H1 (cell line): ENCODE measurements at regions not wholly inside any gene's neighbourhood (a gene's known extent, or its start where the extent isn't known, plus 50 kb on each side); places are given as distances from the start of the nearest gene placed in this dataset.

Source experiments
- CTCF ChIA-PET: fragments of 300-600 bp; sonication (Branson Sonifier 250); formaldehyde crosslinking; loops from one replicate; lab custom pipeline; 2021; ENCODE audit not compliant: partially characterized antibody; lab: Charles Lee
- POLR2A ChIA-PET: fragments of 300-600 bp; sonication (Branson Sonifier 250); formaldehyde crosslinking; loops from one replicate; lab custom pipeline; 2021; ENCODE audit warnings: inconsistent platforms; ENCODE audit not compliant: partially characterized antibody; lab: Charles Lee
- DNase-seq, 2 experiments: peaks; one replicate each; pipeline versions ENCODE4 v3.0.0 to v3.0.0-alpha.2; 2010 to 2022; ENCODE audit warnings: low spot score in 2 of 2, low read depth in 1 of 2, mixed read lengths in 1 of 2
- FAIRE-seq: peaks from 2 replicates; lab custom pipeline; 2011; peaks lifted over from hg19 to GRCh38; lab: Jason Lieb, UNC
- H2AFZ ChIP-seq: 2 replicates; pipeline ENCODE4 v1.8.1; 2012; ENCODE audit warnings: low read length, inconsistent platforms
- H2AK5ac ChIP-seq: 2 replicates; pipeline ENCODE4 v1.6.1; 2013; ENCODE audit warnings: low read depth, low read length
- H2BK120ac ChIP-seq: replicated peaks from 2 replicates; pipeline ENCODE3; 2013; ENCODE audit warnings: low read depth, low read length, inconsistent platforms
- H2BK12ac ChIP-seq: 2 replicates; pipeline ENCODE4 v1.6.1; 2013; ENCODE audit warnings: low read depth, low read length
- H2BK15ac ChIP-seq: 2 replicates; pipeline ENCODE4 v1.6.1; 2013; ENCODE audit warnings: low read length
- H2BK20ac ChIP-seq: 2 replicates; pipeline ENCODE4 v1.6.1; 2013; ENCODE audit warnings: low read length
- H2BK5ac ChIP-seq: 2 replicates; pipeline ENCODE4 v1.6.1; 2013; ENCODE audit warnings: low read depth, low read length
- H3K14ac ChIP-seq: 2 replicates; pipeline ENCODE4 v1.6.1; 2013; ENCODE audit warnings: inconsistent platforms; ENCODE audit not compliant: insufficient read length
- H3K18ac ChIP-seq: 2 replicates; pipeline ENCODE4 v1.6.1; 2013; ENCODE audit warnings: low read length; ENCODE audit errors: extremely low read depth
- H3K23ac ChIP-seq: 2 replicates; pipeline ENCODE4 v1.6.1; 2013; ENCODE audit warnings: inconsistent platforms; ENCODE audit not compliant: insufficient read length
- H3K23me2 ChIP-seq: 2 replicates; pipeline ENCODE4 v1.6.1; 2013; ENCODE audit warnings: low read depth, low read length
- H3K27ac ChIP-seq: 2 replicates; pipeline ENCODE4 v1.6.1; 2011; ENCODE audit warnings: low read depth, low read length, inconsistent platforms
- H3K27me3 ChIP-seq, 4 experiments: replicated peaks in 1 of 4; 1 replicate in 1 of 4; 2 replicates in 3 of 4; pipeline versions ENCODE4 v1.6.1 to v1.8.1; 2011 to 2013; ENCODE audit warnings: low read length in 3 of 4, mild to moderate bottlenecking in 3 of 4, inconsistent platforms in 2 of 4, mixed read lengths in 2 of 4, moderate library complexity in 1 of 4; ENCODE audit not compliant: control insufficient read depth in 3 of 4, insufficient read depth in 3 of 4; ENCODE audit errors: extremely low read depth in 1 of 4
- H3K36me3 ChIP-seq, 4 experiments: 2 replicates each; pipeline versions ENCODE4 v1.6.1 to v1.8.1; 2011 to 2013; ENCODE audit warnings: mild to moderate bottlenecking in 4 of 4, low read length in 3 of 4, moderate library complexity in 2 of 4, control low read depth in 1 of 4, inconsistent platforms in 1 of 4; ENCODE audit not compliant: insufficient read depth in 4 of 4, control insufficient read depth in 2 of 4
- H3K4ac ChIP-seq: replicated peaks from 2 replicates; pipeline ENCODE3; 2013; ENCODE audit warnings: low read length, low read depth, mixed read lengths, inconsistent platforms; ENCODE audit not compliant: insufficient read length
- H3K4me1 ChIP-seq, 4 experiments: replicated peaks in 1 of 4; 1 replicate in 1 of 4; 2 replicates in 3 of 4; pipeline versions ENCODE4 v1.6.1 to v1.8.1; 2011 to 2013; ENCODE audit warnings: low read length in 3 of 4, inconsistent platforms in 2 of 4, mixed read lengths in 1 of 4; ENCODE audit not compliant: insufficient read depth in 4 of 4, control insufficient read depth in 3 of 4
- H3K4me2 ChIP-seq, 2 experiments: 2 replicates each; pipeline versions ENCODE4 v1.6.1 to v1.8.1; 2011 to 2013; ENCODE audit warnings: low read depth in 2 of 2, low read length in 2 of 2, control low read depth in 1 of 2, inconsistent platforms in 1 of 2, mild to moderate bottlenecking in 1 of 2; ENCODE audit not compliant: insufficient read depth in 1 of 2
- H3K4me3 ChIP-seq, 4 experiments: fragments of 200-600, 300-600 bp in 1 of 4; sonication (generic), shearing (Covaris generic), sonication (Bioruptor Twin) in 1 of 4; 2 replicates each; pipeline versions ENCODE4 v1.5.1 to v1.8.1; 2011 to 2016; ENCODE audit warnings: low read length in 4 of 4, low read depth in 3 of 4, control low read depth in 2 of 4, inconsistent platforms in 2 of 4, mild to moderate bottlenecking in 2 of 4, mixed read lengths in 1 of 4, moderate library complexity in 1 of 4; ENCODE audit not compliant: insufficient read depth in 2 of 4; ENCODE audit errors: extremely low read depth in 1 of 4
- H3K56ac ChIP-seq: replicated peaks from 2 replicates; pipeline ENCODE3; 2013; ENCODE audit warnings: low read depth, mild to moderate bottlenecking, mixed read lengths, low read length, inconsistent platforms; ENCODE audit not compliant: insufficient read length
- H3K79me1 ChIP-seq: 2 replicates; pipeline ENCODE4 v1.6.1; 2013; ENCODE audit warnings: low read depth, low read length, control low read depth
- H3K79me2 ChIP-seq, 2 experiments: 2 replicates each; pipeline versions ENCODE4 v1.6.1 to v1.8.1; 2012 to 2013; ENCODE audit warnings: low read length in 2 of 2, mild to moderate bottlenecking in 2 of 2, inconsistent platforms in 1 of 2; ENCODE audit not compliant: insufficient read depth in 2 of 2, control insufficient read depth in 1 of 2
- H3K9ac ChIP-seq, 4 experiments: replicated peaks in 1 of 4; 1 replicate in 1 of 4; 2 replicates in 3 of 4; pipeline versions ENCODE4 v1.6.1 to v1.8.1; 2011 to 2013; ENCODE audit warnings: low read depth in 3 of 4, low read length in 3 of 4, control low read depth in 2 of 4, mild to moderate bottlenecking in 2 of 4, moderate library complexity in 2 of 4, inconsistent platforms in 1 of 4; ENCODE audit errors: extremely low read depth in 1 of 4
- H3K9me3 ChIP-seq, 2 experiments: 2 replicates each; pipeline versions ENCODE4 v1.6.1 to v1.8.1; 2012 to 2013; ENCODE audit warnings: mild to moderate bottlenecking in 2 of 2, moderate library complexity in 2 of 2, control low read depth in 1 of 2, inconsistent platforms in 1 of 2, low read depth in 1 of 2, low read length in 1 of 2, mixed read lengths in 1 of 2; ENCODE audit not compliant: insufficient read depth in 2 of 2
- H4K20me1 ChIP-seq, 2 experiments: replicated peaks in 1 of 2; 2 replicates each; pipeline versions ENCODE3 to v1.8.1; 2011 to 2013; ENCODE audit warnings: inconsistent platforms in 2 of 2, low read length in 2 of 2, mild to moderate bottlenecking in 1 of 2; ENCODE audit not compliant: insufficient read depth in 2 of 2, control insufficient read depth in 1 of 2
- H4K5ac ChIP-seq: 2 replicates; pipeline ENCODE4 v1.6.1; 2013; ENCODE audit warnings: low read length, low read depth, mixed read lengths, inconsistent platforms; ENCODE audit not compliant: insufficient read length
- H4K8ac ChIP-seq: 2 replicates; pipeline ENCODE4 v1.8.0; 2013; ENCODE audit warnings: mild to moderate bottlenecking, moderate library complexity, low read length, inconsistent platforms; ENCODE audit not compliant: insufficient read depth; ENCODE audit errors: extremely low read depth
- H4K91ac ChIP-seq: replicated peaks from 2 replicates; pipeline ENCODE3; 2013; ENCODE audit warnings: low read length, mixed read lengths, inconsistent platforms; ENCODE audit not compliant: insufficient read length
- EZH2 ChIP-seq: fragments of 200-600 bp; sonication (generic); IDR thresholded peaks from 2 replicates; pipeline ENCODE4 v1.7.1; 2012; ENCODE audit warnings: low read depth, mild to moderate bottlenecking, moderate library complexity, low read length, inconsistent platforms; ENCODE audit not compliant: severe bottlenecking
- HDAC2 ChIP-seq, 2 experiments: fragments of 300-600 bp in 1 of 2; sonication (generic) in 1 of 2; IDR thresholded peaks; 2 replicates each; pipeline ENCODE4 v1.6.1; 2011 to 2012; ENCODE audit warnings: low read depth in 2 of 2, low read length in 2 of 2, mild to moderate bottlenecking in 2 of 2, moderate library complexity in 2 of 2, borderline replicate concordance in 1 of 2, inconsistent platforms in 1 of 2
- USF2 ChIP-seq: IDR thresholded peaks from 2 replicates; pipeline ENCODE4 v1.6.1; 2011; ENCODE audit warnings: low read length, improper control_type of control experiment
- WGBS, 2 experiments: shearing (Covaris generic) in 1 of 2; methylation state at CpG; one replicate each; pipeline versions ENCODE4 v1.1.6 to v1.1.7; 2013 to 2015; ENCODE audit warnings: low lambda C conversion rate in 2 of 2, mixed read lengths in 2 of 2, inconsistent platforms in 1 of 2, low coverage in 1 of 2, missing lambda C conversion rate in 1 of 2; ENCODE audit not compliant: insufficient replicate concordance in 2 of 2, insufficient coverage in 1 of 2, insufficient read length in 1 of 2; ENCODE audit errors: extremely low coverage in 1 of 2, missing lambda C conversion rate in 1 of 2; 5-methylcytosine and 5-hydroxymethylcytosine counted together

- no peak overlapping the region for H2AFZ ChIP-seq
- CTCF ChIA-PET, result interaction anchor here (2.0 kb wide), 2 partner anchors 10 to 35 kb away, joined by 6 to 8 read pairs; no protein-coding TSS in a partner anchor
These were observed 79.7 kb upstream of the SLC2A1 start for GRCh38 chr1:43038232-43038935.

More at GRCh38 chr1:43038232-43038935, 79.7 kb upstream of the SLC2A1 start:
- Histone ChIP-seq H3K36me3 (no peaks in the 10 kb centered on the region), H3K4ac (no peak overlapping the region), H3K4me1 (peaks cover 0 to 10% (median 5%) of the 10 kb centered on the region in 4 experiments; a peak in 5 of 7 replicates), H3K14ac (no peak overlapping the region), H3K23ac (no peak overlapping the region), H3K4me3 (no peak overlapping the region), H3K56ac (no peak overlapping the region), H3K4me2 (no peak overlapping the region), H4K91ac (no peak overlapping the region), H3K27ac (no peak overlapping the region), H2AK5ac (no peak overlapping the region), H3K9ac (no peak overlapping the region), H2BK15ac (no peak overlapping the region), H3K27me3 (no peaks in the 10 kb centered on the region)
- POLR2A ChIA-PET, result interaction anchor here (0.8 to 1.1 kb wide), 3 partner anchors 31 to 82 kb away, joined by 3 read pairs; no protein-coding TSS in a partner anchor
- DNase-seq (no peak), FAIRE-seq (no peak)
- no peak for TF ChIP-seq HDAC2 (IDR thresholded peaks at IDR 0.05; ENCODE audit: borderline replicate concordance in 1 of 2, low read depth in 2 of 2, low read length in 2 of 2)
- no peak for TF ChIP-seq EZH2
- no peak for TF ChIP-seq USF2
- TF ChIP-seq, all 59 proteins: peak for 0
- H3K9me3 ChIP-seq, result no peaks in the 10 kb centered on the region
- H4K8ac ChIP-seq, result no peak overlapping the region
- H4K5ac ChIP-seq, result no peak overlapping the region
- H2BK20ac ChIP-seq, result no peak overlapping the region
- peaks cover 0 to 2% of the 10 kb centered on the region in 2 experiments for H4K20me1 ChIP-seq
- no peak overlapping the region for H3K18ac ChIP-seq
- H2BK5ac ChIP-seq, result no peak overlapping the region
- H2BK12ac ChIP-seq, result no peak overlapping the region; the same call in 1 of the 2 replicates
- peaks cover 2% of the 10 kb centered on the region; the same call in 1 of the 2 replicates for H3K23me2 ChIP-seq
- no peaks in the 10 kb centered on the region for H3K79me2 ChIP-seq
- H2BK120ac ChIP-seq, result no peak overlapping the region
- no peaks in the 10 kb centered on the region for H3K79me1 ChIP-seq
- 93% methylated on average over 9 of the region's 9 CpGs; no CpG with 5 or more reads in 1 of the 2 experiments for WGBS, 2 experiments
